ENCODE measurements at regions not wholly inside any gene's neighbourhood (a gene's known extent, or its start where the extent isn't known, plus 50 kb on each side); places are given as distances from the start of the nearest gene placed in this dataset.

GRCh38 chr18:78908462-78909260, 71.0 kb upstream of the SALL3 start:
- 40% methylated on average over 22 of the region's 22 CpGs for WGBS (ENCODE audit: low lambda C conversion rate)
- no peaks in the 10 kb centered on the region for H4K20me1 ChIP-seq (ENCODE audit: insufficient read depth, low read length)
- in situ Hi-C loops (cut with HindIII; ENCODE audit: extremely low pct_ligation_motif_present, low pct_unique_long_range_greater_than_20kb) (no loop called here), intact Hi-C loops (cut with micrococcal nuclease; ENCODE audit: unreplicated experiment) (no loop called here)
- TF ChIP-seq GPN1 (CRISPR knock-in tag; IDR thresholded peaks at IDR 0.05; ENCODE audit: borderline replicate concordance) (no peak), TCF12 (IDR thresholded peaks at IDR 0.05) (no peak), TCF12 (CRISPR knock-in tag; IDR thresholded peaks at IDR 0.05) (no peak), GATAD2A (CRISPR knock-in tag; IDR thresholded peaks at IDR 0.05) (no peak), ZNF75D (CRISPR knock-in tag; IDR thresholded peaks at IDR 0.05; ENCODE audit: borderline replicate concordance) (no peak), ZNF367 (CRISPR knock-in tag; IDR thresholded peaks at IDR 0.05; ENCODE audit: borderline replicate concordance) (no peak), U2AF2 (IDR thresholded peaks at IDR 0.05; ENCODE audit: low read depth, low read length) (no peak), FOXJ3 (CRISPR knock-in tag; IDR thresholded peaks at IDR 0.05; ENCODE audit: borderline replicate concordance) (no peak), ZNF766 (CRISPR knock-in tag; IDR thresholded peaks at IDR 0.05; ENCODE audit: borderline replicate concordance) (no peak), HMG20A (CRISPR knock-in tag; IDR thresholded peaks at IDR 0.05; ENCODE audit: borderline replicate concordance) (no peak), YEATS2 (CRISPR knock-in tag; IDR thresholded peaks at IDR 0.05; ENCODE audit: borderline replicate concordance) (no peak)
- H3K4me3 ChIP-seq (replicated peaks in 1 of 3; ENCODE audit: insufficient read depth in 1 of 3, low read depth in 2 of 3, low read length in 3 of 3), result no peak overlapping the region
- peaks cover 2 to 50% of the 10 kb centered on the region in 2 experiments; a peak in 4 of 5 replicates for H3K27me3 ChIP-seq (ENCODE audit: control insufficient read depth in 1 of 2, insufficient read depth in 2 of 2, low read length in 2 of 2)
- DNase-seq (ENCODE audit: low spot score) (no peak), ATAC-seq (no peak), FAIRE-seq (no peak)
- ChIA-PET POLR2A (no interaction called here), CTCF (ENCODE audit: low intra/inter-chr PET ratio, low total read pairs) (no interaction called here)
- H3K27ac ChIP-seq (ENCODE audit: extremely low read length, insufficient read depth, low read length), result no peak overlapping the region
- no peak overlapping the region for H2AFZ ChIP-seq (ENCODE audit: low read length)
- H3K9me3 ChIP-seq (ENCODE audit: low read length), result no peaks in the 10 kb centered on the region
- H3K9ac ChIP-seq (ENCODE audit: insufficient read depth, low read depth, low read length), result no peak overlapping the region
- no TSS peak for BruUV-seq (replicated peaks)
- H3K4me1 ChIP-seq (ENCODE audit: insufficient read depth, low read length), result no peaks in the 10 kb centered on the region
- H3K36me3 ChIP-seq (replicated peaks in 1 of 2; ENCODE audit: control insufficient read depth in 1 of 2, insufficient read depth in 2 of 2, low read length in 2 of 2), result no peaks in the 10 kb centered on the region
- no peaks in the 10 kb centered on the region for H3K79me2 ChIP-seq (ENCODE audit: insufficient read depth, low read length)
- H3K4me2 ChIP-seq (ENCODE audit: low read depth, low read length), result no peak overlapping the region

Measured in HepG2 (cell line).